ENCODE measurements at regions not wholly inside any gene's neighbourhood (a gene's known extent, or its start where the extent isn't known, plus 50 kb on each side); places are given as distances from the start of the nearest gene placed in this dataset.

DNA sequence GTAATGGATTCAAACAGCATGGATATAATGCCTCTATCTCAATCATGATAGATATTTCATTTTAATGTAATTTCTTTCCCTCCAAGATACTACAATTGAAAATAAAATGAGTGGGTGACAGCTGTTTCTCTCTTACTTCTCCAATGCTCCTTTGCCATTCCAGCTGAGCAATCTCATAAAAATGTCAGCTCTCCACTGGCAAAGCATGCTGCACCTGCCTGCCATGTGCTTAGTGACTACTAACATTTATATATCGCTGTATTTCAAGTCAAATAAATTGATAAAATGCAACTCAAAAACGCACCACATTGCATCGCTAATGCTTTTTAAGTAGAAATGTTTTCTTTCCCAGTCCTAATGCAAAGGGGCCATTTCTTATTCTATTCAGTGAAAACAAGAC is 1093.9 kb downstream of the CBLN2 start:
- no peak overlapping the region for H3K4me3 ChIP-seq (ENCODE audit: low read depth, low read length)
- TF ChIP-seq CTCF (IDR thresholded peaks at IDR 0.05; ENCODE audit: low read depth, low read length, missing control alignments): no peak
- DNase-seq (ENCODE audit: low read depth): no peak

DNA sequence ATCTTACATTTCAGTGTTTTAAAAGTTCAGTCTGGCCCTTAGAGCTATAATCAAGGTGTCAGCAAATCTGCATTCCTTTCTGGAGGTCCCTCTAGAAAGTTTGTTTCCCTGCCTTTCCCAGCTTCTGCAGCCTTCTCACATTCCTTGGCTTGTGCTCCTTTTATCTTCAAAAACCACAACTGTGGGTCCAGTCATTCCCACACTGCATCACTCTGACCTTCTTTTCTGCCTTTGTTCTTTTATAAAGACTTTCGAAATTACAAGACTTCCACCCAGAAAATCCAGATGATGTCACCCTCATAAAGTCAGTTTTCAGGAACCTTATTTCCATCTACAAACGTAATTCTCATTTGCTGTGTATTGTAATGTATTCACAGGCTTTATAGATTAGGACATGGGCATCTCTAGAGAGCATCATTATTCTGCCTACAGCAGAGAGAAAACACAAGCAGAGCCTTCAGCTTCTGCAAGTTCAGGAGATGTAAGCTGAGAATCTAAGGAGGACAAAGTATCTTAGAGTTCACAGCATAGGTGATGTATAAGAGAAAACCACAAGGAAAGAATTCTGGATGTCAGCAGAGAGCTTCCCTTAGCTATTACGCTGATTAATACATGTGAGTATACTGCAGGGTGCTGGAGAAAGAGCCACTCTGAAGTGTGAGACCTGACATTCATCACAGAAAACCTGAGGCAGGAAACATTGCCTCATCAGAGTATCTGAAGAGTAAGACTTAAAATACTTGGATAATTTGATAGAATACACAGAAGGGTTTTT is 1100.2 kb downstream of the CBLN2 start:
- H3K4me3 ChIP-seq (ENCODE audit: low read depth, low read length): no peak overlapping the region
- no peak for DNase-seq (ENCODE audit: low read depth)
- TF ChIP-seq CTCF (IDR thresholded peaks at IDR 0.05; ENCODE audit: low read depth, low read length, missing control alignments): no peak

GRCh38 chr18:71442731-71443141 is 1101.4 kb downstream of the CBLN2 start:
- DNase-seq (ENCODE audit: low read depth): no peak
- no peak for TF ChIP-seq CTCF (IDR thresholded peaks at IDR 0.05; ENCODE audit: low read depth, low read length, missing control alignments)
- H3K4me3 ChIP-seq (ENCODE audit: low read depth, low read length): no peak overlapping the region

GRCh38 chr18:71441156-71441555 is 1103.0 kb downstream of the CBLN2 start:
- H3K4me3 ChIP-seq (ENCODE audit: low read depth, low read length): no peak overlapping the region
- TF ChIP-seq CTCF (IDR thresholded peaks at IDR 0.05; ENCODE audit: low read depth, low read length, missing control alignments): no peak
- DNase-seq (ENCODE audit: low read depth): no peak

DNA sequence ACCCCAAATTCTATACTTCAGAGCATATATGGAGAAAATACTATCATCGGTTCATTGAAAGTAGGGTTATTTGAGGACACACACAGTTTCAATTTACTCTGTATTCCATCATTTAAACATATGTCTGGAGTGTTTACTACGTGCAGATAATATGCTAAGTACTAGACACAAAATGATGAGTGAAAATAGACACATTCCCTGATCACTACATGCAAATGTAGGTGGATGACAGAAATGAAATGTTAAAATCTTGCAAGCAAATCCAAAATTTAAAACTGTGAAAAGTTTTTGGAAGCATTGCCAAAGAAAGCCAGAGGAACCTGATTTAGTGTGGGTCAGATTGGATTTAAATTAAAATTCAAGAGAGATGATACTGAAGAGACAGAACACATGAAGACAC is 1106.6 kb downstream of the CBLN2 start:
- H3K4me3 ChIP-seq (ENCODE audit: low read depth, low read length): no peak overlapping the region
- DNase-seq (ENCODE audit: low read depth): no peak
- TF ChIP-seq CTCF (IDR thresholded peaks at IDR 0.05; ENCODE audit: low read depth, low read length, missing control alignments): no peak

- no peak for DNase-seq (ENCODE audit: low read depth)
- no peak overlapping the region for H3K4me3 ChIP-seq (ENCODE audit: low read depth, low read length)
- TF ChIP-seq CTCF (IDR thresholded peaks at IDR 0.05; ENCODE audit: low read depth, low read length, missing control alignments): no peak
Measured at GRCh38 chr18:71433373-71433772, 1110.8 kb downstream of the CBLN2 start.

DNA sequence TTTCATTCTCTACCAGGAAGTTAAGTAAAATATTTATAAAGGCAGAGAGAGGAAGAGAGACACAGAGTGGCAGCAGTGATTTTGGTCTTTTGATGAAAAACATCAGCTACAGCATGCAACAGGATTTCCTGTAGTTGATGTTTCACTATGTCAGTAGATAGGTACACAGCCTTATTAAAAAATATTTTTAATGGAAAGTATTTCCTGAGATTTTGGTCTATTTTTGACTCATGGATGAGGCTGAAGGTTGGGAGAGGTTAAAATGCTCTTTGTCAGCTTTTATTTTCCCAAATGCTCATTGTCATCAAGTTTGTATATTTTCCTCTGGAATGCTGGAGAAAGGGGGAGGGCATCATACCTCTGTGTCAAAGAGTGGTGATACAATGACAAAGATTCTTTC is 1112.5 kb downstream of the CBLN2 start:
- H3K4me3 ChIP-seq (ENCODE audit: low read depth, low read length): no peak overlapping the region
- TF ChIP-seq CTCF (IDR thresholded peaks at IDR 0.05; ENCODE audit: low read depth, low read length, missing control alignments): no peak
- DNase-seq (ENCODE audit: low read depth): no peak
